Urothelium cell line (cell line): ENCODE measurements at regions not wholly inside any gene's neighbourhood (a gene's known extent, or its start where the extent isn't known, plus 50 kb on each side); places are given as distances from the start of the nearest gene placed in this dataset.

ENCODE experiments used
- DNase-seq: peaks from one replicate; pipeline ENCODE4 v3.0.0; 2011; ENCODE audit warnings: low spot score, mixed read lengths
- FAIRE-seq: peaks from 2 replicates; lab custom pipeline; 2011; peaks lifted over from hg19 to GRCh38; lab: Jason Lieb, UNC

DNA sequence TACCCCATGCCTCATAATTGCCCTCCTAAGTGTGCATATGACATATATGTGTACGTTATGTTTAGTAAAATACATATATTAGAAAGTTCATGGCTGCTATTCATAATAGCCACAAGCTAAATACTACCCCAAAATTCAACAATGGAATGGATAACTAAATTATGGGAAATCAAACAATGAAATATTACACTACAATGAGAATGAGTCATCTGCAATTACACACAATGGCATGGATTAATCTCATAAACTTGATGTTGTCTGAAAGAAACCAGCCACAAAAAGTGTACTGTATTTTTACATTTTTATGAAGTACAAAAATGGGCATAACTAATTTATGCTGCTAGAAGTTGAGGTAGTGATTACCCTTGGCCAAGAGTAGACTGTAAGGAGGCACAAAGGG lies 477.0 kb downstream of the HAO1 start:
- FAIRE-seq: no peak
- DNase-seq: no peak

DNA sequence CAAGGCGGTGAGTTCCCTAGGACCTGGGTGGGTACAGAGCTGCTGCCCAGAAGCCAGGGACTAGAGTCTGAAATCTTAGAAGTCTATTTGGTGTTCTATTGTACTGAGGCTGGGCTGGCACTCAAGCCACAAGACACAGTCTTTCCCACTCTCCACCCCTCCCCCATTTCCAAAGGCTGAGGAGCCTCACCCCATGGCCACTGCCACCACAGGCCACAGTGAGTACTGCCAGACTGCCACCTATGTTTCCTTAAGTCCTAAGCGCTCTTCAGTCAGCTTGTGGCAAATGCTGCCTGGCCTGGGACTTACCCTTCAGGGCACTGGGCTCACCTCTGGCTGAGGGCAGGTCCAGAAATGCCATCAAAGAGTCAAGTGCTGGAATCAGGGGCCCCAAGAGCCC lies 469.3 kb downstream of the HAO1 start:
- DNase-seq (no peak), FAIRE-seq (no peak)

DNA sequence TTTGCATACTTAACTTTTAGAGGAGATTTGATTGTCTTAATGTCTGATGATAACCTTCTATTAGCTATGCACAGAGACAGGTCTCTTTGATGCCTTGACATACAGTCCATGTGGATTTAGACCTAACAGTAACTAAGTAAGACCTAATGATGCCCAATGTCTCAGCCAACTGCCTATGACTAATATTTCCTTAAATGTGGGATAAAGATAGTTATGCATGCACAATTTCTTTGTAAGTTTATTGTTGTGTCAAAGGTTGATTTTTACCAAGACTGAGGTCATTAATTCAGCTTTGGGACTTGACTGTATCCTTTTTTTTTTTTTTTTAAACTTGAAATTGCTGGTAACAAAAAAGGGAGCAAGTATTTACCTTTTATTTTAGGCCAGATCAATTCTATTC lies 450.0 kb downstream of the HAO1 start:
- DNase-seq (no peak), FAIRE-seq (no peak)

DNA sequence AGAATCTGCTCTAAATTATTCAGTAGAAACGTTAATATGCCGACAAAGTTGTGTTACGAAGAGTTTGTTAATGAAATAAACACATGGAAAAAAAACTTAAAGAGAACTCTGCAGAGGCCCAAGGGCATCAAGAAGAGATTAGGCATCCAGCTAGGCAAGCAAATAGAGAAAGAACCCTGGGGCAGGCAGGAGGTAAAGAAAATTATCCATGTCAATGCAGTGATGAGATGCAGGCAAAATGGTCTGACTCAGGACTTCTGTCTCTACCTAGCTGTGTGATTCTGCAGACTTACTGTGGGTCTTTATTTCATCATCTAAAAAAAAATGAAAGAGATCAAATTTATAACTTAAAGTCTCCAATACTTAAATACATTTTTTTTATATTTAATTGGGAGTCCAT lies 448.0 kb downstream of the HAO1 start:
- FAIRE-seq (no peak), DNase-seq (no peak)

DNA sequence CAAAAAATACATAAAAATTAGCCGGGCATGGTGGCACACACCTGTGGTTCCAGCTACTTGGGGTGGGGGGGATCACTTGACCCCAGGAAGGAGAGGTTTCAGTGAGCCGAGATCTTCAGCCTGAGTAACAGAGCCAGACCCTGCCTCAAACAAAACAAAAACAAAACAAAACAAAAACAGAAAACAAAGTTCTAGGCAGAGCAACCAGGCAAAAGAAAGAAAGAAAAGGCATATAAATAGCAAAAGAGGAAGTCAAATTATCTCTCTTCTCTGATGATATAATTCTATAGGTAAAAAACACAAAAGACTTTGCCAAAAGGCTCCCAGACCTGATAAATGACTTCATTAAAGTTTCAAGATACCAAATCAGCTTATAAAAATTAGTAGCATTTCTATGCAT lies 446.9 kb downstream of the HAO1 start:
- DNase-seq (no peak), FAIRE-seq (no peak)

DNA sequence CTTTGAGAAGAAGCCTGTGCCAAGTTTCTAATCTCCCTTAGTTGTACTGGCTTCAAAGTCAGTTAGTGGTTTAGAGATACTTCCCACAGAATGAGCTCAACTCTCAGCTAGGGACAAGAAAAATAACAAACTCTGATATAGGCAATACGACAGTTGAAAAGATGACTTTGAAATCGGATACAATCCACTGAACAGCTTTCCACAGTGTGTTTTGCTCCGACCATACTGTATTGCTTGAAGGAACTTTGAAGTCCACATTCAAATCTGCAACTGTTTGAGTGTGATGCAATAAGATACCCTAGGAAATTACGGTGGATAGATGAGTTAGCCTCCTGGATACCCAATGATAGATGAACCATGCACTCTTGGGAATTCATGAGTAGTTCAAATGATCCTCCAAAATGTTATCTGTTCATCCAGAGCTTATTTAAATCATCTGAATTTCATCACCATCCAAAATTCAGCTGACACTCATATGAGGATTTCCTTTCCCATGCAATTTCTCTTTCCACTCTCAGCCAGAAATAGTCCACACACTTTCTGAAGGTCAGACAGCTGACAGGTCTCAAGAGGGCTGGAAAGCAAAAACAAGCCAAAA lies 443.8 kb downstream of the HAO1 start:
- FAIRE-seq: no peak
- DNase-seq: no peak

GRCh38 chr20:7497985-7498384 lies 442.3 kb downstream of the HAO1 start:
- DNase-seq: peak; percentile 36
- no peak for FAIRE-seq

- DNase-seq: no peak
These were observed 441.1 kb downstream of the HAO1 start for GRCh38 chr20:7499201-7499600.

GRCh38 chr20:7500231-7500663 lies 440.0 kb downstream of the HAO1 start:
- no peak for DNase-seq
- no peak for FAIRE-seq

More at GRCh38 chr20:7499201-7499600, 441.1 kb downstream of the HAO1 start:
- no peak for FAIRE-seq

GRCh38 chr20:7503501-7503900 lies 436.8 kb downstream of the HAO1 start:
- FAIRE-seq: no peak
- DNase-seq: no peak

DNA sequence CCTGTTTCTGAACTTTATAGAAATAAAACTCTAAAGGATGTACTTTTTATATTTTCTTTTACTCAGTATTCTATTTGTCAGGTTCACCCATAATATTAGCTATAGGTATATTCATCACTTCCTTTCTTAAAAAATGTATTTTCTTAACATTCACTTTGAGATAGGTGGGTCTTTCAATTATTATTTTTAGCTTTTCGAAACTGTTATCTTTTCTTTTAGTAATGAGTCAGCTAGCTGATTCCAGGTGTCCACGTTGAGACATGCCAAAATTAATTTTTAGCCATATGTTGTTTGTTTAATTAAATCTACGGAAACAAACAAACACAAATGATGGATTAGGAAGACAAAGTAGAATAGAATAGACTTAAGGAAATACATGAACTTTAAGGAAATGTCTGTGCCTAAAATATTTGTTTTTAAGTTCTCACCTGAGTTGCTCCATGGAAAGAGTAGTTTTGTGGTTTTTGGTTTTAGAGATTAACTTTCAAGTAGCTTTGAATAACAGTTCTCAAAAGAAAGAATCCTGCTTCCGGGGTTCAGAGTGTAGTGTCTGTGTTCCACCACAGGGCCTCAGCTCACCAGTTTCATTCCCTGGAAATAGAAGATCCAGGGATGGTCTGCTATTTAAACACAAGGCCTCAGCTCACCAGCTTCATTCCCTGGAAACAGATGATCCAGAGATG lies 435.0 kb downstream of the HAO1 start:
- FAIRE-seq: no peak
- no peak for DNase-seq

- DNase-seq: no peak
- no peak for FAIRE-seq
These were observed 434.4 kb downstream of the HAO1 start for GRCh38 chr20:7505835-7506221.

GRCh38 chr20:7516621-7517111 lies 423.6 kb downstream of the HAO1 start:
- no peak for FAIRE-seq
- no peak for DNase-seq

DNA sequence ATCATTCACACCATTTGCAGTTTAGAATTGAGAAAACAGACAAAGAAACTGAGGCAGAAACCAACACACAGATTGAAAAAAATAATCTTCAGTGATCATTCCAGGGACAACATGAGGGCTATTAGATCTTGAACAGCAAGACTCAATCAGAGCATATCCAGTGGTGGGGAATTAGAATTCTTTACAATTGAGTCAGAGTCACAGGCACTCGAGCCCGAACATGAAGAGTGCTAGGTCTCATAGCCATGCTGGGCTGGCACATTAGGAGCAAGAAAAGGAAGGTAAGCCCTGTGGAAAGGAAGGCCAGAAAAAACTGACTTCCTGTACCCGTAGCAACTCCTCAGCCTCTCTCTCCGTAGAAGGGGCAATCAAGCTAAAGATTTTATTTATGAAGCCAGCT lies 419.9 kb downstream of the HAO1 start:
- DNase-seq (no peak), FAIRE-seq (no peak)

DNA sequence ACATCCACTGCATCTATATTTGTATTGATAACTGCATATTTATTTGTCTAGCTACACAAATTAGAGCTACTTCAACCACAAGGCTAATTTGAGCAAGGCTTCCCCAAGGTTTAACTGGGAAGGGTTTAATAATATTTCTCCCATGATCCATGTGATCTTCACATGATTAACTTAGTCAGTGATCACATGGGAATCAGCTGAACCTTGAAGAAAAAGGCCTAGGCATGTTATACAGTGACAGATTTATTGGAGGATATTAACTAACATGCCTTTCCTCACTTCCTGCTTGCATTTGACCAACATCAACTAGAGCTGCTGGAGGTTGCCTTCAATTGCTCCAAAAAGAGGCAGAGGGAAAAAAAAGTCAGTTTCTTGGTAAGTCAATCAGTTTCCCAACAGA lies 417.0 kb downstream of the HAO1 start:
- FAIRE-seq (no peak), DNase-seq (no peak)

DNA sequence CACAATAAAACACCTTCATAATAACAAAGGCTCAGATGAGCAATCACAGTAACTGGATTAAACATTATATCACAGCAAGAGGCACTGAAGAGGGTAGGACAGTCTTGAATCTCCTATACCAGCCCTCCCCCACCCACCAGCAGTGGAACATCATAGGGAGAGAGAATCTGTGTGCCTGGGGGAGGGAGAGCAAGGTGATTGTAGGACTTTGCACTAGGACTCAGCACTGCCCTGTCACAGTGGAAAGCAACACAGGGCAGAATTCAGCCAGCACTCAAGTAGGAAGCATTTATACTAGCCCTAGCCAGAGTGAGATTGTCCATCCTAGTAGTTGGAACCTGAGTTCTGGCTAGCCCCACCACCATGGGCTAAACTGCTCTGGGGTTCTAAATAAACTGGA lies 400.2 kb downstream of the HAO1 start:
- FAIRE-seq (no peak), DNase-seq (no peak)

DNA sequence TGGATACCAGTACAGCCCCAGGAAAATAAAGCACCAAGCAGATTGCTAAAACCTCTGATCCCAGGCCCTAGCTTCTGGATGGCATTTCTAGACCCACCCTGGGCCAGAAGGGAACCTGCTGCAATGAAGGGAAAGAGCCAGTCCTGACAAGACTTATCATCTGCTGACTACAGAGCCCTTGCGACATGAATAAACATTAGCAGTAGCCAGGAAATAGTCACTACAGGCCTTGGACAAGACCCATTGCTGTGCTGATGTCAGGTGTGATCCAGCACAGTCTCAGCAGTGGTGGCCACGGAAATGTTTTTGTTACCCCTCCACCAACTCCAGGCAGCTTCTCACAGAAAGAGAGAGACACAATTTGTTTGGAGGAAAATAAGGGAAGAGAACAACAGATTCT lies 399.3 kb downstream of the HAO1 start:
- FAIRE-seq (no peak), DNase-seq (no peak)

GRCh38 chr20:7571101-7571500 lies 369.2 kb downstream of the HAO1 start:
- no peak for FAIRE-seq
- DNase-seq: no peak

- FAIRE-seq (no peak), DNase-seq (no peak)
These were observed 368.7 kb downstream of the HAO1 start for GRCh38 chr20:7571521-7572055.

DNA sequence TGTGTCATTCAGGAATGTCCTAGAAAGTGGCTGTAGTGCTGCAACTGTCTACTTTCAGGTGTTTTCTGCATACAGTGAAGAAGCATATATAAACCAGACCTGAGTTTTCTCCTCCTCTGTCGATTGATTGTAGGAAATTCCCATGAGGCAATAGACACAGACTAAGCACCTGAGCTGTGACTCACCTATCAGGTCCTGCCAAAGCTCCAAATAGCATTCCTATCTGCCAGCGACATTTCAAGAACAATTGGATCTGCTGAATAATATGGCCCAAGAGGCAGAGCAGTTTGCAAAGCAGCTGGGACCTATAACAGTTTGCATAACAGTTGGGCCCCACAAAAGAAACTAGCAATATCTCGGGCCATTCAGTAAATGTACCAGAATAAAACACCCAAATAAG lies 360.4 kb downstream of the HAO1 start:
- DNase-seq (no peak), FAIRE-seq (no peak)

GRCh38 chr20:7585126-7585679 lies 355.1 kb downstream of the HAO1 start:
- no peak for FAIRE-seq
- DNase-seq: no peak

DNA sequence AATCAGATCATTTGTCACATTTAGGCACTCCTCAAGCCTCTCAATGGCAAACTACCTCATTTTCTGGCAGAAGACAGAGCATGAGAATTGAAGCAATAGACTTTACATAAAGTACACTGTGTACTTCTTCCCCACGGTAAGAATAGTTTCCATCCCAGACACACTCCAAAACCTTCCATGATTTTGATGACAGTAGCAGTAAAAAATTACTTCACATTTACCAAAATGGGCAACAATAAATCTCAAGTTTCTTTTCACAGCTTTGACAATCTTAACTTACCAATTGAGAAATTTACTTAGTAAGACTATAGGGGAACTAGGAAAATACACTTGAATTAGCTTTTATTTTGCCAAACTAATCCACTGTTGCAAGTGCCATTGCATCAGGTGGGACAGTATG lies 353.8 kb downstream of the HAO1 start:
- FAIRE-seq: no peak

More for the DNA sequence above, 353.8 kb downstream of the HAO1 start:
- no peak for DNase-seq
